HepG2 (cell line): ENCODE measurements at regions not wholly inside any gene's neighbourhood (a gene's known extent, or its start where the extent isn't known, plus 50 kb on each side); places are given as distances from the start of the nearest gene placed in this dataset.

Experiments used
- ATAC-seq: fragments of 200-7000 bp; cut with Tn5 transposase; 3 replicates; pipeline ENCODE4 v1.9.1; 2020; ENCODE audit warnings: mild to moderate bottlenecking, moderate library complexity
- BruUV-seq: library from RNA; stranded (reverse); fragments of 400-500 nt; replicated peaks from 2 replicates; lab custom pipeline; 2021; lab: Mats Ljungman, UMichigan
- CTCF ChIA-PET: fragments of 300-600 bp; formaldehyde crosslinking; extraction: SDS; loops from one replicate; lab custom pipeline; 2021; ENCODE audit warnings: low total read pairs, inconsistent platforms, low intra/inter-chr PET ratio; lab: Yijun Ruan, JAX
- POLR2A ChIA-PET: fragments of 350-600 bp; sonication (Branson Sonifier 250); formaldehyde crosslinking; loops from one replicate; lab custom pipeline; 2020; ENCODE audit warnings: antibody characterized with exemption, inconsistent platforms; lab: Yijun Ruan, JAX
- DNase-seq: peaks from one replicate; pipeline ENCODE4 v3.0.0-alpha.2; 2015; ENCODE audit warnings: low spot score
- FAIRE-seq: peaks from 3 replicates; lab custom pipeline; 2011; peaks lifted over from hg19 to GRCh38; lab: Jason Lieb, UNC
- H2AFZ ChIP-seq: one replicate; pipeline ENCODE4 v1.6.1; 2011; ENCODE audit warnings: low read length, inconsistent platforms
- H3K27ac ChIP-seq: fragments of 300-600 bp; 3 replicates; pipeline ENCODE4 v1.8.0; 2011; ENCODE audit warnings: mixed run types, mild to moderate bottlenecking, mixed read lengths, low read length, inconsistent platforms; ENCODE audit not compliant: insufficient read depth; ENCODE audit errors: extremely low read length
- H3K27me3 ChIP-seq, 2 experiments: fragments of 200-600 bp in 1 of 2; 2 replicates in 1 of 2; 3 replicates in 1 of 2; pipeline versions ENCODE4 v1.6.0 to v1.8.0; 2011; ENCODE audit warnings: low read length in 2 of 2, mild to moderate bottlenecking in 2 of 2, moderate library complexity in 2 of 2, inconsistent platforms in 1 of 2; ENCODE audit not compliant: insufficient read depth in 2 of 2, control insufficient read depth in 1 of 2
- H3K36me3 ChIP-seq, 2 experiments: fragments of 200-600 bp in 1 of 2; replicated peaks in 1 of 2; 2 replicates in 1 of 2; 3 replicates in 1 of 2; pipeline versions ENCODE4 v1.5.1 to v1.8.0; 2011; ENCODE audit warnings: low read length in 2 of 2, inconsistent platforms in 1 of 2; ENCODE audit not compliant: insufficient read depth in 2 of 2, control insufficient read depth in 1 of 2
- H3K4me1 ChIP-seq: 2 replicates; pipeline ENCODE4 v1.5.1; 2012; ENCODE audit warnings: low read length, inconsistent platforms; ENCODE audit not compliant: insufficient read depth
- H3K4me2 ChIP-seq: 2 replicates; pipeline ENCODE4 v1.6.0; 2011; ENCODE audit warnings: low read depth, low read length, inconsistent platforms
- H3K4me3 ChIP-seq, 3 experiments: fragments of 200-600 bp in 1 of 3; sonication (generic), shearing (Covaris generic) in 1 of 3; replicated peaks in 1 of 3; 2 replicates each; pipeline ENCODE4 v1.5.1; 2011 to 2016; ENCODE audit warnings: low read length in 3 of 3, inconsistent platforms in 2 of 3, low read depth in 2 of 3, mild to moderate bottlenecking in 2 of 3, control low read depth in 1 of 3, mixed read lengths in 1 of 3; ENCODE audit not compliant: insufficient read depth in 1 of 3
- H3K79me2 ChIP-seq: one replicate; pipeline ENCODE4 v1.6.1; 2011; ENCODE audit warnings: low read length, inconsistent platforms; ENCODE audit not compliant: insufficient read depth
- H3K9ac ChIP-seq: 2 replicates; pipeline ENCODE4 v1.6.0; 2011; ENCODE audit warnings: mild to moderate bottlenecking, low read depth, low read length, inconsistent platforms; ENCODE audit not compliant: insufficient read depth
- H3K9me3 ChIP-seq: 2 replicates; pipeline ENCODE4 v1.5.1; 2012; ENCODE audit warnings: mild to moderate bottlenecking, low read length
- H4K20me1 ChIP-seq: 2 replicates; pipeline ENCODE4 v1.6.0; 2011; ENCODE audit warnings: inconsistent platforms, mild to moderate bottlenecking, low read length, moderate library complexity; ENCODE audit not compliant: insufficient read depth
- HNRNPK ChIP-seq: fragments of 200-400 bp; formaldehyde crosslinking; IDR thresholded peaks from 2 replicates; pipeline ENCODE4 v1.6.1; 2018; ENCODE audit warnings: low read length, low read depth, moderate library complexity, mild to moderate bottlenecking; ENCODE audit not compliant: poor library complexity, severe bottlenecking
- KLF6 ChIP-seq: IDR thresholded peaks from 2 replicates; pipeline ENCODE4 v1.8.0; 2016; ENCODE audit warnings: missing biosample characterization, missing genetic modification reagents
- MBD4 ChIP-seq: IDR thresholded peaks from 2 replicates; pipeline ENCODE4 v1.6.1; 2012; ENCODE audit warnings: low read length, inconsistent platforms, borderline replicate concordance
- MIER2 ChIP-seq: IDR thresholded peaks from 2 replicates; pipeline ENCODE4 v1.6.1; 2016; ENCODE audit warnings: missing biosample characterization, missing genetic modification reagents
- MYC ChIP-seq: sonication (generic); formaldehyde crosslinking; IDR thresholded peaks from 2 replicates; pipeline ENCODE4 v1.9.0; 2021; ENCODE audit warnings: missing genetic modification reagents, borderline replicate concordance
- RARA ChIP-seq: IDR thresholded peaks from 2 replicates; pipeline ENCODE4 v1.6.1; 2016; ENCODE audit warnings: missing genetic modification reagents, missing compliant biosample characterization
- ZBTB2 ChIP-seq: sonication (generic); formaldehyde crosslinking; IDR thresholded peaks from 2 replicates; pipeline ENCODE4 v1.8.0; 2022; ENCODE audit warnings: low read depth, missing genetic modification reagents
- ZBTB25 ChIP-seq: IDR thresholded peaks from 2 replicates; pipeline ENCODE4 v1.6.1; 2018; ENCODE audit warnings: missing genetic modification reagents
- ZFYVE20 ChIP-seq: sonication (generic); formaldehyde crosslinking; IDR thresholded peaks from 2 replicates; pipeline ENCODE4 v1.8.0; 2023; ENCODE audit warnings: low read depth, mild to moderate bottlenecking, moderate library complexity, missing genetic modification reagents, borderline replicate concordance
- ZNF225 ChIP-seq: sonication (generic); formaldehyde crosslinking; IDR thresholded peaks from 2 replicates; pipeline ENCODE4 v1.4.0; 2020; ENCODE audit warnings: mild to moderate bottlenecking, missing genetic modification reagents
- ZNF292 ChIP-seq: sonication (generic); formaldehyde crosslinking; IDR thresholded peaks from 2 replicates; pipeline ENCODE4 v1.8.1; 2022; ENCODE audit warnings: mild to moderate bottlenecking, low read depth, missing genetic modification reagents, borderline replicate concordance
- ZNF543 ChIP-seq: sonication (generic); formaldehyde crosslinking; IDR thresholded peaks from 2 replicates; pipeline ENCODE4 v1.4.0; 2020; ENCODE audit warnings: mild to moderate bottlenecking, missing genetic modification reagents
- ZNF644 ChIP-seq: IDR thresholded peaks from 2 replicates; pipeline ENCODE4 v1.6.1; 2016; ENCODE audit warnings: low read depth
- ZNF883 ChIP-seq: sonication (generic); formaldehyde crosslinking; IDR thresholded peaks from 2 replicates; pipeline ENCODE4 v1.5.1; 2020; ENCODE audit warnings: mild to moderate bottlenecking, missing genetic modification reagents; ENCODE audit errors: not compliant biosample characterization
- in situ Hi-C: cut with HindIII; loops from 2 replicates; pipeline ENCODE4 v1.10.0; 2017; ENCODE audit warnings: low pct_unique_long_range_greater_than_20kb; ENCODE audit not compliant: extremely low pct_ligation_motif_present
- intact Hi-C: fragments of 100-400 bp; cut with micrococcal nuclease; formaldehyde crosslinking; loops from one replicate; pipeline ENCODE4 v1.10.0; 2022; ENCODE audit not compliant: unreplicated experiment
- TF ChIP-seq, protein P1 (sequence below): sonication (generic); formaldehyde crosslinking; IDR thresholded peaks from 2 replicates; pipeline ENCODE4 v1.8.0; 2023; ENCODE audit warnings: mild to moderate bottlenecking, missing genetic modification reagents

DNA sequence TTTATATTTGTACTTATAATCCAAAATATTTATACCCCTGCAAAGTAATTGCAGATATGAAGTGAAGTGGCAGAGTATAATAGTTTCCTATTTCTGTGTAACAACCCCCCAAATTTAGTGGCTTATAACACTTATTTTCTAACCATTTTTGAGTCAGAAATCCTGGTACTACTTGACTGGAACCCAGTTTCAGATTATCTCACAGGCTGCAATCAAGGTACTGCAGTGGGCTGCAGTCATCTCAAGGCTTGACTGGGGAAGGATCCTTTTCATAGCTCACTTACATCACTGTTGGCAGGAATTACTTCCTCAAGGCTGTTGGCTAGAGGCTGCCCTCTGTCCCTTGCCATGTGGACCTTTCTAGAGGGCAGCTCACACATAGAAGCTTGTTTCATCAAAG is 558.2 kb upstream of the PKDCC start:
- Histone ChIP-seq H3K4me2 (no peak overlapping the region), H2AFZ (no peak overlapping the region), H3K27ac (no peak overlapping the region)
- TF ChIP-seq ZBTB25 (CRISPR knock-in tag) (no peak), MIER2 (no peak), ZNF883 (CRISPR knock-in tag) (no peak), RARA (CRISPR knock-in tag) (no peak), ZNF543 (CRISPR knock-in tag) (no peak), MYC (CRISPR knock-in tag) (no peak), ZNF292 (CRISPR knock-in tag) (no peak), HNRNPK (no peak), ZFYVE20 (CRISPR knock-in tag) (no peak), ZBTB2 (CRISPR knock-in tag) (no peak), KLF6 (CRISPR knock-in tag) (no peak), MBD4 (no peak), ZNF225 (CRISPR knock-in tag) (no peak), ZNF644 (CRISPR knock-in tag) (no peak)
- TF ChIP-seq, protein P1, sequence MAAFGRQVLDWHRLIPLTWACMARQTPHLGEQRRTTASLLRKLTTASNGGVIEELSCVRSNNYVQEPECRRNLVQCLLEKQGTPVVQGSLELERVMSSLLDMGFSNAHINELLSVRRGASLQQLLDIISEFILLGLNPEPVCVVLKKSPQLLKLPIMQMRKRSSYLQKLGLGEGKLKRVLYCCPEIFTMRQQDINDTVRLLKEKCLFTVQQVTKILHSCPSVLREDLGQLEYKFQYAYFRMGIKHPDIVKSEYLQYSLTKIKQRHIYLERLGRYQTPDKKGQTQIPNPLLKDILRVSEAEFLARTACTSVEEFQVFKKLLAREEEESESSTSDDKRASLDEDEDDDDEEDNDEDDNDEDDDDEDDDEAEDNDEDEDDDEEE (CRISPR knock-in tag), result no peak
- TF ChIP-seq, all 625 proteins: peak for 0
- POLR2A ChIA-PET, result no interaction called here
- Histone ChIP-seq H3K4me1 (no peaks in the 10 kb centered on the region), H3K4me3 (no peak overlapping the region), H3K79me2 (no peaks in the 10 kb centered on the region), H3K9ac (no peak overlapping the region), H3K9me3 (peaks cover 14% of the 10 kb centered on the region), H3K27me3 (no peaks in the 10 kb centered on the region), H3K36me3 (no peaks in the 10 kb centered on the region), H4K20me1 (no peaks in the 10 kb centered on the region)
- FAIRE-seq (no peak), ATAC-seq (no peak), DNase-seq (no peak)
- CTCF ChIA-PET, result no interaction called here
- intact Hi-C loops (no loop called here), in situ Hi-C loops (no loop called here)
- no TSS peak for BruUV-seq
